ENCODE measurements at regions not wholly inside any gene's neighbourhood (a gene's known extent, or its start where the extent isn't known, plus 50 kb on each side); places are given as distances from the start of the nearest gene placed in this dataset.

GRCh38 chr5:158165647-158166046, 306.7 kb upstream of the CLINT1 start:
- TF ChIP-seq, protein P1, sequence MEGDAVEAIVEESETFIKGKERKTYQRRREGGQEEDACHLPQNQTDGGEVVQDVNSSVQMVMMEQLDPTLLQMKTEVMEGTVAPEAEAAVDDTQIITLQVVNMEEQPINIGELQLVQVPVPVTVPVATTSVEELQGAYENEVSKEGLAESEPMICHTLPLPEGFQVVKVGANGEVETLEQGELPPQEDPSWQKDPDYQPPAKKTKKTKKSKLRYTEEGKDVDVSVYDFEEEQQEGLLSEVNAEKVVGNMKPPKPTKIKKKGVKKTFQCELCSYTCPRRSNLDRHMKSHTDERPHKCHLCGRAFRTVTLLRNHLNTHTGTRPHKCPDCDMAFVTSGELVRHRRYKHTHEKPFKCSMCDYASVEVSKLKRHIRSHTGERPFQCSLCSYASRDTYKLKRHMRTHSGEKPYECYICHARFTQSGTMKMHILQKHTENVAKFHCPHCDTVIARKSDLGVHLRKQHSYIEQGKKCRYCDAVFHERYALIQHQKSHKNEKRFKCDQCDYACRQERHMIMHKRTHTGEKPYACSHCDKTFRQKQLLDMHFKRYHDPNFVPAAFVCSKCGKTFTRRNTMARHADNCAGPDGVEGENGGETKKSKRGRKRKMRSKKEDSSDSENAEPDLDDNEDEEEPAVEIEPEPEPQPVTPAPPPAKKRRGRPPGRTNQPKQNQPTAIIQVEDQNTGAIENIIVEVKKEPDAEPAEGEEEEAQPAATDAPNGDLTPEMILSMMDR (IDR thresholded peaks at IDR 0.05; ENCODE audit: borderline replicate concordance, extremely low read depth, low read length, poor library complexity, severe bottlenecking) = peak; percentile 39
- no peak for TF ChIP-seq EZH2 (IDR thresholded peaks at IDR 0.05; ENCODE audit: borderline replicate concordance, low read depth, low read length, severe bottlenecking)
